Smooth muscle cell (in vitro differentiated cells): ENCODE measurements at regions not wholly inside any gene's neighbourhood (a gene's known extent, or its start where the extent isn't known, plus 50 kb on each side); places are given as distances from the start of the nearest gene placed in this dataset.
"Not testable (repeated sequence)": the region's sequence is repeated elsewhere in the genome, so short reads cannot be mapped to it uniquely, and the experiment has no call there.

Experiments used
- DNase-seq: peaks from one replicate; lab custom pipeline; 2025; ENCODE audit not compliant: unreplicated experiment; lab: John Stamatoyannopoulos, UW
- H2AFZ ChIP-seq: fragments of 200-600 bp; sonication (generic); 2 replicates; pipeline ENCODE4 v1.6.0; 2016; ENCODE audit warnings: antibody characterized with exemption, low read depth, mild to moderate bottlenecking
- H3F3A ChIP-seq: fragments of 200-600 bp; sonication (generic); 2 replicates; pipeline ENCODE4 v1.6.0; 2017; ENCODE audit warnings: antibody characterized with exemption, low read depth
- H3K27ac ChIP-seq: fragments of 200-600 bp; sonication (generic); 2 replicates; pipeline ENCODE4 v1.5.1; 2016; ENCODE audit warnings: low read depth, mild to moderate bottlenecking
- H3K27me3 ChIP-seq: fragments of 200-600 bp; sonication (generic); 2 replicates; pipeline ENCODE4 v1.6.1; 2016; ENCODE audit warnings: low read depth, mild to moderate bottlenecking
- H3K36me3 ChIP-seq: fragments of 200-600 bp; sonication (generic); 2 replicates; pipeline ENCODE4 v1.5.1; 2016; ENCODE audit warnings: low read depth
- H3K4me1 ChIP-seq: fragments of 200-600 bp; sonication (generic); 2 replicates; pipeline ENCODE4 v1.5.1; 2016; ENCODE audit warnings: low read depth
- H3K4me2 ChIP-seq: fragments of 200-600 bp; sonication (generic); 2 replicates; pipeline ENCODE4 v1.6.0; 2016; ENCODE audit warnings: mild to moderate bottlenecking
- H3K4me3 ChIP-seq: fragments of 200-600 bp; sonication (generic); 2 replicates; pipeline ENCODE4 v1.5.1; 2016; ENCODE audit warnings: mild to moderate bottlenecking
- H3K79me2 ChIP-seq: fragments of 200-600 bp; sonication (generic); 2 replicates; pipeline ENCODE4 v1.6.0; 2016; ENCODE audit warnings: low read depth, mild to moderate bottlenecking
- H3K9ac ChIP-seq: fragments of 200-600 bp; sonication (generic); 2 replicates; pipeline ENCODE4 v1.6.0; 2016; ENCODE audit warnings: low read depth
- H3K9me3 ChIP-seq: fragments of 200-600 bp; sonication (generic); replicated peaks from 2 replicates; pipeline ENCODE4 v1.5.1; 2016; ENCODE audit warnings: low read depth
- H4K20me1 ChIP-seq: fragments of 200-600 bp; sonication (generic); 2 replicates; pipeline ENCODE4 v1.6.0; 2016; ENCODE audit warnings: low read depth
- CTCF ChIP-seq: fragments of 200-600 bp; sonication (generic); IDR thresholded peaks from 2 replicates; pipeline ENCODE4 v1.5.1; 2017; ENCODE audit warnings: borderline replicate concordance, mild to moderate bottlenecking, antibody characterized with exemption; ENCODE audit not compliant: insufficient read depth, poor library complexity, severe bottlenecking
- WGBS: methylation state at CpG from one replicate; pipeline ENCODE4 v1.1.7; 2016; ENCODE audit warnings: low lambda C conversion rate; 5-methylcytosine and 5-hydroxymethylcytosine counted together

DNA sequence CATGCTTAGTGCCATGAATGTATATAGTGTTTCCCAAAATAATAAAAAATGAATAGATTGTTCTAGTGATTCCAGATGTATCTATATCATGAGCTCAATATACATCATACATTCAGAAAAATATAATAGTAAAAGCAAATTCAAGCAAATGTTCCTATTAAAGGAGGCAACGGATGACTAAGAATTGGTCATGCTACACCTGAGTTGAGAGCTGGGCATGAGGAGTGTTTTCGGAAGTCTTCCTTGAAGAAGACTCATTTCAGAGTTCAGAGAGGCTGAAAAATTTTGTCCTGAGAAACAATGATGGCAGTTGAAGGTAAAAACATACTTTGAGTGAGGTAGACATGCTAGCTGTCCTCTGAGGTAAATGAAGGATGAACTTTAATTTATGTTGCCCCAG, 79.3 kb upstream of the IL1RAPL2 start:
- WGBS: 71% methylated on average over 2 of the region's 2 CpGs
- H2AFZ ChIP-seq: no peak overlapping the region
- no peaks in the 10 kb centered on the region for H3K27me3 ChIP-seq
- no peaks in the 10 kb centered on the region for H3K36me3 ChIP-seq
- no peak for DNase-seq
- H3K9me3 ChIP-seq: no peaks in the 10 kb centered on the region
- H3K9ac ChIP-seq: no peak overlapping the region
- no peaks in the 10 kb centered on the region for H3K4me1 ChIP-seq
- no peaks in the 10 kb centered on the region for H4K20me1 ChIP-seq
- H3K79me2 ChIP-seq: no peaks in the 10 kb centered on the region
- H3F3A ChIP-seq: no peaks in the 10 kb centered on the region
- no peak for TF ChIP-seq CTCF
- H3K27ac ChIP-seq: no peak overlapping the region
- H3K4me3 ChIP-seq: no peak overlapping the region
- H3K4me2 ChIP-seq: no peak overlapping the region

- no peak overlapping the region for H3K9ac ChIP-seq
- WGBS: 28% methylated on average over 2 of the region's 2 CpGs
- no peak overlapping the region for H3K4me2 ChIP-seq
- DNase-seq: no peak
- H3K4me1 ChIP-seq: no peaks in the 10 kb centered on the region
- no peaks in the 10 kb centered on the region for H3K79me2 ChIP-seq
- no peaks in the 10 kb centered on the region for H3K9me3 ChIP-seq
- no peaks in the 10 kb centered on the region for H4K20me1 ChIP-seq
- no peaks in the 10 kb centered on the region for H3F3A ChIP-seq
- no peak for TF ChIP-seq CTCF
- H3K27ac ChIP-seq: no peak overlapping the region
- no peaks in the 10 kb centered on the region for H3K36me3 ChIP-seq
- H3K27me3 ChIP-seq: no peaks in the 10 kb centered on the region
- no peak overlapping the region for H3K4me3 ChIP-seq
- no peak overlapping the region for H2AFZ ChIP-seq
These were observed 83.2 kb upstream of the IL1RAPL2 start for GRCh38 chrX:104482757-104483156.

GRCh38 chrX:104469771-104470170, 96.2 kb upstream of the IL1RAPL2 start:
- DNase-seq: no peak
- Histone ChIP-seq H3K9ac (no peak overlapping the region), H3K36me3 (no peaks in the 10 kb centered on the region), H3K27ac (no peak overlapping the region), H3K9me3 (no peaks in the 10 kb centered on the region), H3K4me2 (no peak overlapping the region), H3K4me1 (no peaks in the 10 kb centered on the region), H3K79me2 (no peaks in the 10 kb centered on the region), H3F3A (no peaks in the 10 kb centered on the region), H4K20me1 (no peaks in the 10 kb centered on the region), H2AFZ (no peak overlapping the region), H3K4me3 (no peak overlapping the region), H3K27me3 (no peaks in the 10 kb centered on the region)
- no peak for TF ChIP-seq CTCF
- 27% methylated on average over 1 of the region's 1 CpG for WGBS

GRCh38 chrX:104459796-104460195, 106.2 kb upstream of the IL1RAPL2 start:
- H3F3A ChIP-seq: no peaks in the 10 kb centered on the region
- no peaks in the 10 kb centered on the region for H3K79me2 ChIP-seq
- H2AFZ ChIP-seq: no peak overlapping the region
- DNase-seq: no peak
- no peak overlapping the region for H3K4me3 ChIP-seq
- no peak overlapping the region for H3K9ac ChIP-seq
- WGBS: 81% methylated on average over 4 of the region's 4 CpGs
- H4K20me1 ChIP-seq: no peaks in the 10 kb centered on the region
- no peaks in the 10 kb centered on the region for H3K27me3 ChIP-seq
- H3K36me3 ChIP-seq: no peaks in the 10 kb centered on the region
- no peaks in the 10 kb centered on the region for H3K4me1 ChIP-seq
- no peak overlapping the region for H3K4me2 ChIP-seq
- TF ChIP-seq CTCF: no peak
- no peaks in the 10 kb centered on the region for H3K9me3 ChIP-seq
- H3K27ac ChIP-seq: no peak overlapping the region

DNA sequence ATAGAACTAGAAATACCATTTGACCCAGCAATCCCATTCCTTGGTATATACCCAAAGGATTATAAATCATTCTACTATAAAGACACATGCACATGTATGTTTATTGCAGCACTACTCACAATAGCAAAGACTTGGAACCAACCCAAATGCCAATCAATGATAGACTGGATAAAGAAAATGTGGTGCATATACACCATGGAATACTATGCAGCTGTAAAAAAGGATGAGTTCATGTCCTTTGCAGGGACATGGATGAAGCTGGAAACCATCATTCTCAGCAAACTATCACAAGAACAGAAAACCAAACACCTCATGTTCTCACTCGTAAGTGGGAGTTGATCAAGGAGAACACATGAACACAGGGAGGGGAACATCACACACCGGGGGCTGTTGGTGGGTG, 108.9 kb upstream of the IL1RAPL2 start:
- not testable (repeated sequence) for H3K9ac ChIP-seq, H3K9me3 ChIP-seq, H3K36me3 ChIP-seq, H3K4me3 ChIP-seq, H3K4me1 ChIP-seq, H3F3A ChIP-seq, H4K20me1 ChIP-seq, H3K27ac ChIP-seq, DNase-seq, H2AFZ ChIP-seq, H3K27me3 ChIP-seq, H3K79me2 ChIP-seq, H3K4me2 ChIP-seq
- 81% methylated on average over 2 of the region's 2 CpGs for WGBS
